ENCODE measurements at regions not wholly inside any gene's neighbourhood (a gene's known extent, or its start where the extent isn't known, plus 50 kb on each side); places are given as distances from the start of the nearest gene placed in this dataset.

DNA sequence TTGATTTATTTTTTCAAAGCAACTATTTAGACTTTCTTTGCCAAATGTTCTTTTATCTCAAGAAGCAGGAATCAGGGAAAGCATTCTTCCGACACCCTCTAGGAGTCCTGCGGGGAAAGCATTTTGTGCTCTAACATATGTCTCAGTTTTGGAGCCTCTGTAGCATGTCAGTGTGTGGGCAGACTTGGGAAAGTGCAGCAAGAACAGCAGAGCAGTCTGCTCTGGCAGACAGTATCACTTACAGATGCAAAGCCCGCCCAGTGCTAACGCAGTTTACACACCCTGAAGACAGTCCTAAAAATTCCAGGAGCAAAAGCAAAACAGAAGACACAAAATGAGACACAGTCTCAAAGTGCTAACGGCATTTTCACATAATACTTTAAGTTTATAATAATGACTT lies 393.5 kb downstream of the KLF12 start:
- intact Hi-C loops (cut with DNase I): no loop called here
- no peaks in the 10 kb centered on the region for H3K27me3 ChIP-seq
- no peaks in the 10 kb centered on the region for H3K36me3 ChIP-seq (replicated peaks in 1 of 2; ENCODE audit: insufficient read depth in 1 of 2, low read depth in 2 of 2)
- H3K4me1 ChIP-seq: no peaks in the 10 kb centered on the region
- H3K9me3 ChIP-seq: no peaks in the 10 kb centered on the region
- H3K27ac ChIP-seq: no peak overlapping the region
- TF ChIP-seq POLR2A (IDR thresholded peaks at IDR 0.05): no peak
- no peak overlapping the region for H3K4me3 ChIP-seq
- 86 to 92% methylated on average over 5 of the region's 5 CpGs for WGBS, 2 donors
- no peak for ATAC-seq
- DNase-seq: no peak

GRCh38 chr13:73739394-73739793 lies 394.8 kb downstream of the KLF12 start:
- intact Hi-C loops (cut with DNase I): no loop called here
- no peaks in the 10 kb centered on the region for H3K27me3 ChIP-seq
- H3K9me3 ChIP-seq: no peaks in the 10 kb centered on the region
- H3K36me3 ChIP-seq (replicated peaks in 1 of 2; ENCODE audit: insufficient read depth in 1 of 2, low read depth in 2 of 2): no peaks in the 10 kb centered on the region
- no peaks in the 10 kb centered on the region for H3K4me1 ChIP-seq
- WGBS, 2 donors: 13 to 27% methylated on average over 1 of the region's 1 CpG
- DNase-seq: no peak
- TF ChIP-seq, protein P1, sequence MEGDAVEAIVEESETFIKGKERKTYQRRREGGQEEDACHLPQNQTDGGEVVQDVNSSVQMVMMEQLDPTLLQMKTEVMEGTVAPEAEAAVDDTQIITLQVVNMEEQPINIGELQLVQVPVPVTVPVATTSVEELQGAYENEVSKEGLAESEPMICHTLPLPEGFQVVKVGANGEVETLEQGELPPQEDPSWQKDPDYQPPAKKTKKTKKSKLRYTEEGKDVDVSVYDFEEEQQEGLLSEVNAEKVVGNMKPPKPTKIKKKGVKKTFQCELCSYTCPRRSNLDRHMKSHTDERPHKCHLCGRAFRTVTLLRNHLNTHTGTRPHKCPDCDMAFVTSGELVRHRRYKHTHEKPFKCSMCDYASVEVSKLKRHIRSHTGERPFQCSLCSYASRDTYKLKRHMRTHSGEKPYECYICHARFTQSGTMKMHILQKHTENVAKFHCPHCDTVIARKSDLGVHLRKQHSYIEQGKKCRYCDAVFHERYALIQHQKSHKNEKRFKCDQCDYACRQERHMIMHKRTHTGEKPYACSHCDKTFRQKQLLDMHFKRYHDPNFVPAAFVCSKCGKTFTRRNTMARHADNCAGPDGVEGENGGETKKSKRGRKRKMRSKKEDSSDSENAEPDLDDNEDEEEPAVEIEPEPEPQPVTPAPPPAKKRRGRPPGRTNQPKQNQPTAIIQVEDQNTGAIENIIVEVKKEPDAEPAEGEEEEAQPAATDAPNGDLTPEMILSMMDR (IDR thresholded peaks at IDR 0.05): no peak
- no peak for TF ChIP-seq POLR2A (IDR thresholded peaks at IDR 0.05)
- H3K4me3 ChIP-seq: no peak overlapping the region
- ATAC-seq: no peak
- no peak overlapping the region for H3K27ac ChIP-seq

- no peaks in the 10 kb centered on the region for H3K36me3 ChIP-seq (replicated peaks in 1 of 2; ENCODE audit: insufficient read depth in 1 of 2, low read depth in 2 of 2)
- no peak for TF ChIP-seq POLR2A (IDR thresholded peaks at IDR 0.05)
- TF ChIP-seq, protein P1 (IDR thresholded peaks at IDR 0.05): no peak
- no peaks in the 10 kb centered on the region for H3K27me3 ChIP-seq
- DNase-seq (no peak), ATAC-seq (no peak)
- no peak overlapping the region for H3K4me3 ChIP-seq
- H3K4me1 ChIP-seq: no peaks in the 10 kb centered on the region
- no peak overlapping the region for H3K27ac ChIP-seq
- intact Hi-C loops (cut with DNase I): no loop called here
- WGBS, 2 donors: 90 to 93% methylated on average over 5 of the region's 5 CpGs
- no peaks in the 10 kb centered on the region for H3K9me3 ChIP-seq
These were observed 395.6 kb downstream of the KLF12 start for GRCh38 chr13:73738626-73739025.

GRCh38 chr13:73737214-73737613 lies 397.0 kb downstream of the KLF12 start:
- Histone ChIP-seq H3K9me3 (no peaks in the 10 kb centered on the region), H3K27ac (no peak overlapping the region), H3K4me3 (no peak overlapping the region), H3K27me3 (no peaks in the 10 kb centered on the region), H3K36me3 (replicated peaks in 1 of 2; ENCODE audit: insufficient read depth in 1 of 2, low read depth in 2 of 2) (no peaks in the 10 kb centered on the region), H3K4me1 (no peaks in the 10 kb centered on the region)
- 74 to 76% methylated on average over 2 of the region's 2 CpGs for WGBS, 2 donors
- no peak for TF ChIP-seq POLR2A (IDR thresholded peaks at IDR 0.05)
- TF ChIP-seq, protein P1 (IDR thresholded peaks at IDR 0.05): no peak
- DNase-seq (no peak), ATAC-seq (no peak)
- intact Hi-C loops (cut with DNase I): no loop called here

DNA sequence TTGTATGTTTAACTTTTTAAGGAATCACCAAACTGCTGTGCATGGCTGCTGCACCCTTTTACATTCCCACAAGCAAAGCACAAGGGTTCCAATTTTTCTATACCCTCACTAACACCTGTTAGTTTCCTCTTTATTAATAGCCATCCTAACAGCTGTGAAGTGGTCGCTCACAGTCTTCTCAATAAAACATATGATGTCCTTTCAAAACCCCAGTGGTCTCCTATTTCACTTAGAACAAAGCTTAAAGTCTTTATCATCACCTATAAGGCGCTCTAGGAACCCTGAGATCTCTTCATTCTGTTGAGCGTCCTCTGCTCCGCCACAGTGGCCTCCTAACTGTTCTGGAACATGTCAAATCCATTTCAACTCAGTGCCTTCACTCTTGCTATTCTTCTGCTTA lies 400.5 kb downstream of the KLF12 start:
- intact Hi-C loops (cut with DNase I): no loop called here
- H3K9me3 ChIP-seq: no peaks in the 10 kb centered on the region
- H3K4me1 ChIP-seq: no peaks in the 10 kb centered on the region
- TF ChIP-seq POLR2A (IDR thresholded peaks at IDR 0.05): no peak
- TF ChIP-seq, protein P1 (IDR thresholded peaks at IDR 0.05): no peak
- no peaks in the 10 kb centered on the region for H3K36me3 ChIP-seq (replicated peaks in 1 of 2; ENCODE audit: insufficient read depth in 1 of 2, low read depth in 2 of 2)
- DNase-seq: no peak
- ATAC-seq: no peak
- H3K27ac ChIP-seq: no peak overlapping the region
- no peaks in the 10 kb centered on the region for H3K27me3 ChIP-seq
- no peak overlapping the region for H3K4me3 ChIP-seq
- 90 to 91% methylated on average over 4 of the region's 4 CpGs for WGBS, 2 donors

All from body of pancreas (tissue), 4 donors.